HG02571 (cell line): ENCODE measurements at regions not wholly inside any gene's neighbourhood (a gene's known extent, or its start where the extent isn't known, plus 50 kb on each side); places are given as distances from the start of the nearest gene placed in this dataset.
"Not testable (repeated sequence)": the region's sequence is repeated elsewhere in the genome, so short reads cannot be mapped to it uniquely, and the experiment has no call there.

Experiments used
- ATAC-seq: cut with Tn5 transposase; IDR thresholded peaks from one replicate; pipeline ENCODE4 v1.9.1; 2021; ENCODE audit warnings: mild to moderate bottlenecking, moderate library complexity; ENCODE audit not compliant: unreplicated experiment

DNA sequence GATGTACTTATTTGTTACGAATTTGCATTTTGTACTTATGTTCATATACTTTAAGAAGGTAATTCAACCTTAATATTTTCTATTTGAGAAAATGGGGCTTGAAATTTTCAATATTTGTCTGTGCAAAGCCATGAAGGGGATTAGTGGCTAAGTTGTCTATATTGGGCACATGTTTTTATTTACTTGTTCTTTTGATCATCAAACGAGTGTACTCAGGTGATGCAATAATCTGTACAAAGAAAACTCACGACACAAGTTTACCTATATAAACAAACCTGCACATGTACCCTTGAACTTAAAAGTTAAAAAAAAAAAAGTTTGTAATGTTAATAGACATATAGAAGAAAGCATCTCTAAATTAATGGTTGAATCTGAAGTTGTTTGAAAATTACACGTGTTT, 658.9 kb upstream of the SYT4 start:
- no peak for ATAC-seq

DNA sequence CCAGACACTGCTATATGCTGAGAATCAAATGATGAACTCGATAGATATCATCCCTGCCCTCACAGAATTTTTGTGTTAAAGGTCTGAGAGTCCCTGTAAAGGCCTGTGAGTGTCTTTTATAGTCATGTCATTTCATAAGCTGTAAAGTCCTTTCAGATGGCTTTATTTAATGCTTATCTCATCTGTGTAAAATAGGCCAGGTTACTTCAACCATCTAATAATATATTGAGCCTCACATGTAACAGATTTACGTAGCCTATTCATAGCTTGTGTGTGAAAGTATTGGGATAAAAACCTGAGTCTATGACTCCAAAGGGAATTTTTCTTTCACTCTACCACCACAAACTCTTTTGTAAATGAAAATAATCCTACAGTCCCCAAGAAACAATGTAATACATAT, 672.0 kb upstream of the SYT4 start:
- ATAC-seq: no peak

DNA sequence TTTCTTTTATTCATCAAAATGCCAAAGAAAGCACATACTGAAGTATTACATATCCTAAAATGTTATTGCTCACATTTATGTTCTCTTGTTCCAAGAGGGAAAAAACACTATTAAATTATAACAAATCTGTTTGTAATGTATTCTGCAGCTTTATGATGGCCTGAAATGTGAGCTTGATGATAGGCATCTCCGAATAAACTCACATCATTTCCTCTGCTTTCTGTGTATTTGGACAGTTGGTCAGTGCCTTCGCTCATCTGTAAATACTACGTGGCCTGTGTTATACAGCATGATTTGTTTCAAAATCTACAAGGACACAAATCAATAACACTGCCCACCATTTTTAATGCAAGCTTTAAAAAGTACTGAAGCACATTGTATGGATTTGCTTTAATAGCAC, 672.8 kb upstream of the SYT4 start:
- no peak for ATAC-seq

DNA sequence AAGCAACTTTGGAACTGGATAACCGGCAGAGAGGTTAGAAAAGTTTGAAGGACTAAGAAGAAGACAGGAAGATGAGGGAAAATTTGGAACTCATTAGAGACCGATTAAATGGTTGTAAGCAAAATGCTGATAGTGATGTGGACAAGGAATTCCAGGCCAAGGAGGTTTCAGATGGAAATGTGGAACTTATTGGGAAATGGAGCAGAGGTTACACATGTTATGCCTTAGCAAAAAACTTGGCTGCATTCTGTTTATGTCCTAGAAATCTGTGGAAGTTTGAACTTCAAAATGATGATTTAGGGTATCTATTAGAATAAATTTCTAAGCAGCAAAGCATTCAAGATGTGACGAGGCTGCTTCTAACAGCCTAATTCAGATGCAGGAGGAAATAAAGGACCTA, 675.1 kb upstream of the SYT4 start:
- ATAC-seq: no peak

DNA sequence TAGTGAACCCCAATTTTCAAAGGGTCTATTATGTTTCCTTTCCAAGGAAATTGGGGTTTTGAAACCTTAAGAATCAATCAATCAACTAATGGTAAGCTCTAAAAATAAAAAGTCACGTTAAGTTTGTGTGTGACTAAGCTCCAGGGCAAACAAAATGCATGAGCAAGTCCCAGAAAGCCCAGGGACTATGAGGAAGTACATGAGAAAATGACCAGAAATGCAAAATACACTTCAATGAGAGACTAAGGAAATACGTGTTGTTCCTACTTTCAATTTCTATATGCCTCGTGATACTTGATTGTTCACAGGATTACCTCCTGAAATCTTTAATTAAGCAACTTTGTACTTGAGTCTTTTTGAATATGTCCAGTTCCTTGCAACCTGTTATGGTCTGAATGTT, 684.4 kb upstream of the SYT4 start:
- no peak for ATAC-seq

DNA sequence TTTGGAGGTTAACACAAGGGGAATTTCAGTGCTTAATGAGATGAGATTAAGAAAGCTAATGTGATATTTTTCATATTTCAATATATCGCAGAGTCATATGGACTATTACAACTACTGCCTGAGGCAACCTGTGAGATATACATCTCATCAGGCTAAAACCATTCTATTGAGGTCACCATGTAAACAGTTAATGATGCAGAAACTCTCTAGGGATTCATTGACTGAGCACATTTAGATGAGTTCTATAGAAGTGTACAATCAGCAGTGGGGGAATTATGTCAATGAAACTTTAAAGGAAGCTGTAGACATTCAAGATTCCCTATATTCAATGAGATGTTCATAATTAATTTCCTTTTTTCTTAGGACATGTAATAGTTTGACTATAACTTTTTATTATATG, 687.4 kb upstream of the SYT4 start:
- ATAC-seq: no peak

DNA sequence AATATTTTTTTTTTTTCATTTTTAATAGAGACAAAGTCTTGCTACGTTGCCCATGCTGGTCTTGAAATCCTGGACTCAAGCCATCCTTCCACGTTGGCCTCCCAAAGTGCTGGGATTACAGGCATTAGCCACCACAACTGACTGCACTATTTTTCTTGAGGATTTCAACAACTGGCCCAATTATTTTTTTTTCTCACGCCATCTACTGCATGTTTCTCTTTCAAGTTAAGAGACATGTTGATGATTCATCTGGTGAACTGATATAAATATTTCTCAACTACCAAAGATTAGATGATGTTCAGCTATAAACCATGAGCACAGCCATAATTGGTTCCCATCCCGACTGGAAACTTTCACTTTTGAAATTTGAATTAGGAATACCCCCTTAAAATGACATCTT, 688.4 kb upstream of the SYT4 start:
- no peak for ATAC-seq

DNA sequence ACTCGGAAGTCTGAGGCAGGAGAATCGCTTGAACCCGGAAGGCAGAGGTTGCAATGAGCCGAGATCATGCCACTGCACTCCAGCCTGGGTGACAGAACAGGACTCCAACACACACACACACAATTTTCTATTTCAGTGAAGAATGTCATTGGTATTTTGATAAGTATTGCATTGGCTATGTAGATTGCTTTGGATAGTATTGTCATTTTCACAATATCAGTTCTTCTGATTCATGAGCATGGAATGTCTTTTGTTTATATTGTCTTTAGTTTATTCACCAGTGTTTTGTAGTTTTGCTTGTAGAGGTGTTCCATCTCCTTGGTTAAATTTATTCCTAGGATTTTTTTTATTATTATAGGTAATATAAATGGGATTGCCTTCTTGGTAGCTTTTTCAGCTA, 693.4 kb upstream of the SYT4 start:
- ATAC-seq: no peak

DNA sequence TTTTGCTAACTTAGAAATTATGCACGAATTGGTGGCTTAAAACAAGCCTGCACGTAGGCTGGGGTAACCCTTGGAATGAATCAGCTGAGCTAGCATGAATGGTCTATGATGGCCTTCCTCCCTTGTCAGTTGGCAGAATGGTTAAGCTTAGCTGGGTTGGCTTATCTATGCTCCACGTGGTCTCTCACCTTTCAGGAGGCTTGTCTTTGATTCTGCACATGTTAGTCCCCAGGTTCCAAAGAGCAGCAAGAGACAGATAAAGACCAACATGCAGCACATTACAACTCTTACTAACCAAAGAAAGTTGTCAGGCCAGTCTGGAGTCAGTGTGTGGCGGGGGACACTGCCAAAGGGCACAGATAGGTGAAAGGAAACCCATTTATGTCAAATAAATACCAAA, 700.9 kb upstream of the SYT4 start:
- no peak for ATAC-seq

DNA sequence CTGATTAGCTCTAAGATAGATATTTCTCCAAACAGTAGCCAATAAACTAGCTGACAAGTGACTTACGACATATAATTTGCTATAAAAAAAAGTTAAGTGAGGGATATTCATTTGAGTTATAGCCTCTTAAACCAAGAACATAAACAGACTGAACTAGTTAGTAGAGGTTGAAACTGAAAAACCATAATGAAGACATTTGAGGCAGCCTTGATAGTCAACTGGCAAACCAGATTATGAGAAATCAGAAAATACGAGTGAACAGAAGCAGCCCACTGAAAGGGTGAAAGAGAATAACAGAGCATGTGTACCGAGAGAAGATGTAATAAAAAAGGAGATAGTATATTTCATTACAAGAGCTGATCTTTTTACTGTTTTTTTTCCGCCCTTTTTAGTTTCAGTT, 698.1 kb upstream of the SETBP1 start:
- ATAC-seq: no peak

DNA sequence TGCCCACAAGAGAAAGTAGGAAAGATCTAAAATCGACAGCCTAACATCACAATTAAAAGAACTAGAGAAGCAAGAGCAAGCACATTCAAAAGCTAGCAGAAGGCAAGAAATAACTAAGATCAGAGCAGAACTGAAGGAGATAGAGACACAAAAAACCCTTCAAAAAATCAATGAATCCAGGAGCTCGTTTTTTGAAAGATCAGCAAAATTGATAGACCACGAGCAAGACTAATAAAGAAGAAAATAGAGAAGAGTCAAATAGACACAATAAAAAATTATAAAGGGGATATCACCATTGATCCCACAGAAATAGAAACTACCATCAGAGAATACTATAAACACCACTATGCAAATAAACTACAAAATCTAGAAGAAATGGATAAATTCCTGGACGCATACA, 693.6 kb upstream of the SETBP1 start:
- not testable (repeated sequence) for ATAC-seq

DNA sequence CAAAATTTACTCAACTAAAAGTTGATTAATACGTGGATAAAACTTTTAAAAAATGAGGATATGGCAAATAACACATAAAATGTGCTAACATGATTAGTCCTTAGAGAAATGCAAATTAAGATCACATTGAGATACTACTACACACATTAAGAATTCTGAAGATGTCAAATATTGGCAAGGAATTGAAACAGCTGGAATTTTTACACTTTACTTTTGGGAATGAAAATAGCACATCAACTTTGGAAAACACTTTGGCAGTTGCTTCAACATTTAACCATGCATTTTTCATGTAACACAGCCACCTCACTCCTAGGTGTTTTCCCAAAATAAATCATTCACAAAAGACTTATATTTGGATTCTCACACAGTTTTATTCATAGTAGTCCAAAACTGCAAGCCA, 687.9 kb upstream of the SETBP1 start:
- no peak for ATAC-seq

DNA sequence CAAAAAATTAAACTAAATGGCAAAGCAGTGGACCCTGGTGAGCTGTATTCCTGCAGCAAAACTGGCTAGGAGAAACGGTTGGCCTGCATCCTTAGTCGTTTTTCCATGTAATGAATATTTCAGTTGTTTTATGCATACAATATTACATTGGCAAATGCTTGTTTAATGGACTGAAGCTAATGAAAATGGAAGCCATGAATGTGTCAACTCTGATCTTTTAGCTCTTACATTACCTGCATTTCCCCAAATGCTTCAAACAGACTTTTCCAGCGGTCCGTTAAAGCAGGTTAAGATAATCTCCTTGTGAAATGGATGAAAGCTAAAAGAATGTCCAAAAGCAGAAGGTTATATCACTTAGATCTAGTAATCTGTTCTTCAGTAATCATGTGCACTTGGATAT, 686.3 kb upstream of the SETBP1 start:
- ATAC-seq: no peak

DNA sequence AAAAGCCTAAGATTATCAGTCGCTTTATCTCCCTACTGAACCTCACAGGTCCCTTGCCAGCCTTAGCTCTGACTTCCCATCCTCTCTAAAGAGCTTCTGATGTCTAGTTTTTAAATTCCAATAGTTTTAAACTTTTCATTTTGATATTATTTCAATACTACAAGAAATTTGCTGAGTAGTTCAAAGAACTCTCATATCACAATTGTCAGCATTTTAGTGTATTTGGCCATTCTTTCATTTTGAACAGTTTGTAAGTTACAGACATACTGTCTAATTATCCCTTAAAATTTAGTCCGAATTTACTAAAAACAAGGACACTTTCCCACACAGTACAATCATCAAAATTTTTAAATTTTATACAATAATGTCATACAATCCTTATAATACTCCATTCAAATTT, 666.8 kb upstream of the SETBP1 start:
- ATAC-seq: no peak

DNA sequence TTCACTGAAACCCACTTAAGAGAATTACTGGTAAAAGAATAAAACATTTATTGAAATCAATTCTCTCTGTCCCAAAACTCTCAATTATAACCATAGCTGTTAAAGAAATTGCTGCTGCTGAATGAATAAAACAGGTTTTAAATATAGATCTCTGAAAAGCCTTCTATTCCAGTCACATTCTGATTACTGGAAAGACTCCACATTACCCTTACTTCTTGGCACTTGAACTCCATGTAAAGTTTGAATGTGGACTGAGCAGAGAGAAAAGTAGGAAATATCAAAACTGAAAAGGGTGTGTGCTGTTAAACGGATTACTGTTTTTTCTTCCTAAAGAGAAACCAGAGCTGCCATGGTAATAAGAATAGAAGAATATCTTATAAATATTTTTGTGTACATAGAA, 655.3 kb upstream of the SETBP1 start:
- ATAC-seq: no peak

DNA sequence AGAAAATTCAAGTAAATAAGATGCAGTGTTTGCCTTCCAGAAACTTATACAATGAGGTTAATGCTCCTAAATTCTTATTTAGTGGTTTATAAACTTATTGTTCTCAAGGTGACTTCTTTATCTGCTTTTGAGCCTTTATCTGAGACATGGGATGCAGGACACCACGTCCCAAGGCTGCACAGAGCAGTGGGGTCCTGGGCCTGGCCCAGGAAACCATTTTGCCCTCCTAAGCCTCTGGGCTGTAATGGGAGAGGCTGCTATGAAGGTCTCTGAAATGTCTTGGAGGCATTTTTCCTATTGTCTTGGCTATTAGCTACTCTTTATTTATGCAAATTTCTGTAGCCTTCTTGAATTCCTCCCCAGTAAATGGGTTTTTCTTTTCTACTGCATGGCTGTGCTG, 652.6 kb upstream of the SETBP1 start:
- ATAC-seq: no peak

DNA sequence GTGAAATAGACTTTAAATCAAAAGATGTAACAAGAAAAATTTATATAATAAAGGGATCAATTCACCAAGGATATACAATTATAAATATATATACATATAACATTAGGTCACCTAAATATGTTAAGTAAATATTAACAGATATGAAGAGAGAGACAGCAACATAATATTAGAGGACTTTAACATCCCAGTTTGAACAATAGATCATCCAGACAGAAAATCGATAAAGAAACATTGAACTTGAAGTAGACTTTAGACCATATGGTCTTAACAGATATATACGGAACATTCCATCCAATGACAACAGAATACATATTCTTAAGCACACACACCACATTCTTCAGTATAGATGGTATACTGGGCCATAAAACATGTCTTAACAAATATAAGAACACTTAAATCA, 649.6 kb upstream of the SETBP1 start:
- ATAC-seq: no peak

DNA sequence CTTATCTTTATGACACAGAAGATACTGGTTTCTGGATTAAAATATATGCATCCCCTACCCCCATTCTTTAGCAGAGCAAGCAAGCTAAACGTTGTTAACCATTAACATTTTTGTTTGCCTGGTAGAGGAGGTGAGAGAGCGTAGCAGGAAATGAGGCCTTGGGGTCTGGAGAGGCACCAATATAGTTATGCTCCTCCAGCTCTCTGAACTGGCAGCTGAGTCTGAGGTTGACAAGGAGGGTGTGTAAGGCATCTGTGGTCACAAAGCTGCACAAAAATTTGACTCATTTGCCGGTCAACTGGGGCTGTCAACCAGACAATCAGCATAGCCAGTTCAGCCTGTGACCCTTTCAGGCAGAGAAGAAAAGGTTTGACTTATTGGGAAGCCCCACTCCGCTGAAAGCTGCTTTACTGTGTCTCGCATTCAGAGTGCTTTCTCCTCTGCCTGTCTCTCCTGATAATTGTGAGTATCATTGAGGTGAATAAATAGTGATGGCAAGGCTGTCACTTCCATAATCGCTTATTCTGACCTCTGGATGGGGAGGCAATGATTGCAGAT, 647.5 kb upstream of the SETBP1 start:
- no peak for ATAC-seq

DNA sequence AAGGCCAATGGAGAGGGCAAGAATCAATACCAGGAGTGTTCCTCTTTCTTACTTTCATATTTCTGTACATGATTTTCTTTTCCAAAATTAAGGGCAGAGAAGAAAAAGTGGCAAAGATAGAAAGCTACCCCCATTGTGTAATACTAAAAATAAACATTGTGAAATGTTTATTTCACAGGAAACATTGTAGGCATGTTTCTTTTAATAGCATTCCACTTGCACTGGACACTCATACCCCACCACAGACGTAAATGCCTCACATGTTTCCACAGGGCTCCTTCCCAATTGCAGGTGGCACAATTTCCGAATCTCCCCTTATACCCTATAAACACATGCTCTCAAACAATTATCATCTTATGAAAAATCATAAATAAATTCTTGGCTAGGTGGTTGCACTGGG, 645.1 kb upstream of the SETBP1 start:
- ATAC-seq: no peak

DNA sequence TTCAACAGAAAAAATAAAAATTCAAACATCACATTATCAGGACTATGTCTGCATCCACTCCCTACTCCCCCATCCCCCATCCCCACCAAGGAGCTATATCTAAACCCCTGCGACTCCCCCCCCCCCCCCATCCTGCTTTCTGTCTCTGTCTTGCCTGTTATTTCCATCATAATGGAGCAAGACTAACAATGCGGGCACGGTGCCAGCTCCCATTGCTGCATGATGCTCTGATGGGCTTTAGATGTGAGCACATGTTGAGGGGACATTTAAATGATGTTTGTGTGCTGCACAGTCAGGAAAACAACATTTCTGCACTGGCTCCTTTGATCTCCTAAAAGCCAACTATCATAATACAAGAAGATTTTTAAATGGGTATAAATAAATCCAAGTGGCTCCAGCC, 644.2 kb upstream of the SETBP1 start:
- ATAC-seq: no peak

DNA sequence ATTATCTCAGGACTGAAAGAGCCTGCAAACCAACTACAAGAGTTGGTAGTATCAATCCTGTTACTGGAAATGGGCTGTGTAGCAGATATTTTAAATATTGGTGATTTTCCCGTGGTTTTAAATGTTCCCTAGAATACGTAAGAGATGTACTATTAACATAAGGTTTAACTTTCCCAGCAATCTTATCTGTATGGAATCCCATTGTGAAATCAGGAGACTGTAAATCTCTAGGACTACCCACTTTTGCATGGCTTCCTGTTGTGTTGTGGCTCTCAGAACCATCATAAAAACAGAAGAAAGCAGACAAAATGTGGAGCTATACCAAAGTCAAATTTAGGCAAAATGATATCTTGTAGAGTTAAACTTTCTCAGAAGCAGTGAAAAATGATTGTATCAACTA, 641.5 kb upstream of the SETBP1 start:
- ATAC-seq: no peak

DNA sequence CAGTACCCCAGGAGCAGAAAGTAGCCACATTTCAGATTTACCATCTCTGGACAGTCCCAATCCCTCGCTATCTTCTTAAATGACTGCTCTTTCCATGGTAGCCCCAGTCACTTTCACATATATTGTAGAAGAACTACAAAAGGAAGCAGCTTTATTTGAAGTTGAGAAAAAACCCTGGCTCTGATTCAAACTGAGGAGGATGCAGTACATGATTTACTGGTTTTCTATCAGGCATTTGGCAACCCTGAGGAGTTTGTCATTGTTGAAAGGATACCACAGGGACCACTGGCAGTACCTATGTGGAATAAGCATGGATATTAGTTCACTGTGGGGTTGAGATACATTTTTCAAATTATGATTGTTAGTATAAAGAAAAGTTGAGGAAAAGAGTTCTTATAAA, 640.9 kb upstream of the SETBP1 start:
- no peak for ATAC-seq

DNA sequence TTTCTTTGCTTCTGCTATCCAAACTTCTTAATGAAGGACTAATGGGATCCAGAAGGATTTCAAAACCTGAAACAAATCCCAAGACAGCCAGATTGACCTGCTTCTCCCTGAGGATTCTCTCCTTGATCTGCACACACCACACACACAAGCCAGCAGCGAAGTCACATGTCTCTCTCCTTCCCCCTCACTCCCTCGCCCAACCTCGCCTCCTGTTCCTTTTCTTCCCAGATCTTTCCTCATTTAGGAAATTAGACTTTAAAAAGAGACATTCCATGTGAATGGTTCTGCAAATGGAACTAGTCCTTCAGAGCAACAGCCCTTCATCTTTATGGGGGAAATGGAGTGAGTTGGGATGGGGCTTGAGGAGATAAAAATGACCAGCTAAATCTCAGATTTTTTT, 639.1 kb upstream of the SETBP1 start:
- no peak for ATAC-seq

DNA sequence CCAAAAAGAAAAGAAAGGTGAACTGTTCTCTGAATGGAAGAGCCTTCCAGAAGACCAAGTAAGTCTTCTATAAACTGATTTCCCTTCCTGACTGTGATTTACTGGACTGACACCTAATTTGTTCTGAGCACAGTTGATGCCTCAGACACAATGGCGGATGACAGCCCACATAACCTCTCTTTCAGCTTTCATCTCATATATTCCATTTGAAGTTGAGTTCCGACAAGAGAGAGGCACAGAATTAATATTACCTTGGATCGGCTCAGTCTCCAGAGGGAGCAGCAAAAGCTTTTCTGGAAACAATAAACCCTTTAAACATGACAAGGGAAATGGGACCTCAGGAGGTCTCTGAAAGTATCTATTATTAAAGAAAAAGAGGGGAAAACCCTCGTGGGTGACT, 638.7 kb upstream of the SETBP1 start:
- ATAC-seq: no peak
